SK-N-SH (cell line): ENCODE measurements at regions not wholly inside any gene's neighbourhood (a gene's known extent, or its start where the extent isn't known, plus 50 kb on each side); places are given as distances from the start of the nearest gene placed in this dataset.

Experiments
- CTCF ChIA-PET: fragments of 300-600, 350-600 bp; formaldehyde crosslinking; extraction: SDS; loops from one replicate; lab custom pipeline; 2021; lab: Yijun Ruan, JAX
- POLR2A ChIA-PET: fragments of 350-600 bp; sonication (Branson Sonifier 250); formaldehyde crosslinking; extraction: SDS; loops from one replicate; lab custom pipeline; 2020; ENCODE audit warnings: antibody characterized with exemption, inconsistent platforms; lab: Yijun Ruan, JAX
- DNase-seq: peaks from one replicate; pipeline ENCODE4 v3.0.0; 2012
- H2AFZ ChIP-seq: fragments of 200-600 bp; sonication (generic); 2 replicates; pipeline ENCODE4 v1.8.1; 2016; ENCODE audit warnings: antibody characterized with exemption, mild to moderate bottlenecking, low read depth
- H3F3A ChIP-seq: fragments of 200-600 bp; sonication (generic); replicated peaks from 2 replicates; pipeline ENCODE3; 2016; ENCODE audit warnings: antibody characterized with exemption, mild to moderate bottlenecking; ENCODE audit not compliant: insufficient read depth
- H3K27ac ChIP-seq, 2 experiments: fragments of 200-500 bp in 1 of 2; fragments of 200-600 bp in 1 of 2; sonication (Bioruptor generic) in 1 of 2; sonication (generic), shearing (Covaris generic) in 1 of 2; 2 replicates each; pipeline versions ENCODE4 v1.5.1 to v1.6.1; 2014 to 2016; ENCODE audit warnings: low read depth in 2 of 2, inconsistent platforms in 1 of 2, low read length in 1 of 2, mild to moderate bottlenecking in 1 of 2, mixed read lengths in 1 of 2
- H3K27me3 ChIP-seq: fragments of 200-600 bp; sonication (generic), shearing (Covaris generic); 2 replicates; pipeline ENCODE4 v1.6.1; 2016; ENCODE audit warnings: mixed run types; ENCODE audit not compliant: insufficient read depth
- H3K36me3 ChIP-seq, 2 experiments: fragments of 200-500 bp in 1 of 2; fragments of 200-600 bp in 1 of 2; sonication (Bioruptor generic) in 1 of 2; sonication (generic) in 1 of 2; replicated peaks in 1 of 2; 2 replicates each; pipeline versions ENCODE3 to v1.5.1; 2014 to 2016; ENCODE audit warnings: low read length in 1 of 2, mild to moderate bottlenecking in 1 of 2; ENCODE audit not compliant: insufficient read depth in 2 of 2, control insufficient read depth in 1 of 2
- H3K4me1 ChIP-seq, 2 experiments: fragments of 200-500 bp in 1 of 2; fragments of 200-600 bp in 1 of 2; sonication (Bioruptor generic) in 1 of 2; sonication (generic), shearing (Covaris generic) in 1 of 2; 2 replicates each; pipeline versions ENCODE4 v1.5.1 to v1.6.1; 2014 to 2016; ENCODE audit warnings: low read depth in 1 of 2, low read length in 1 of 2, mixed run types in 1 of 2; ENCODE audit not compliant: insufficient read depth in 2 of 2, control insufficient read depth in 1 of 2
- H3K4me2 ChIP-seq: fragments of 200-600 bp; sonication (generic), shearing (Covaris generic); 2 replicates; pipeline ENCODE4 v1.6.1; 2017; ENCODE audit warnings: mixed run types
- H3K4me3 ChIP-seq, 2 experiments: fragments of 200-500 bp in 1 of 2; fragments of 200-600 bp in 1 of 2; sonication (Bioruptor generic) in 1 of 2; sonication (generic), shearing (Covaris generic) in 1 of 2; 2 replicates each; pipeline versions ENCODE4 v1.5.1 to v1.8.1; 2014 to 2016; ENCODE audit warnings: low read depth in 2 of 2, inconsistent platforms in 1 of 2, low read length in 1 of 2, mild to moderate bottlenecking in 1 of 2, mixed read lengths in 1 of 2, moderate library complexity in 1 of 2
- H3K79me2 ChIP-seq: fragments of 200-600 bp; sonication (generic); 2 replicates; pipeline ENCODE4 v1.8.1; 2017; ENCODE audit warnings: mild to moderate bottlenecking; ENCODE audit not compliant: insufficient read depth
- H3K9ac ChIP-seq: fragments of 200-600 bp; sonication (generic); 2 replicates; pipeline ENCODE4 v1.6.1; 2017; ENCODE audit warnings: mixed run types
- H3K9me2 ChIP-seq: fragments of 200-600 bp; sonication (generic); 2 replicates; pipeline ENCODE4 v1.6.1; 2017; ENCODE audit warnings: mixed run types
- H3K9me3 ChIP-seq: fragments of 200-600 bp; sonication (generic); 2 replicates; pipeline ENCODE4 v1.6.1; 2017; ENCODE audit warnings: mixed run types, mild to moderate bottlenecking, moderate library complexity
- H4K20me1 ChIP-seq: fragments of 200-600 bp; sonication (generic); 2 replicates; pipeline ENCODE4 v1.6.1; 2017; ENCODE audit warnings: mild to moderate bottlenecking, mixed run types; ENCODE audit not compliant: insufficient read depth
- CHD2 ChIP-seq: fragments of 150-350 bp; IDR thresholded peaks from 2 replicates; pipeline ENCODE4 v1.6.1; 2018; ENCODE audit warnings: low read length; ENCODE audit not compliant: partially characterized antibody
- EP300 ChIP-seq, 2 experiments: IDR thresholded peaks; 2 replicates each; pipeline versions ENCODE4 v1.4.0 to v1.6.1; 2012; ENCODE audit warnings: borderline replicate concordance in 1 of 2, low read depth in 1 of 2, low read length in 1 of 2
- EZH2phosphoT487 ChIP-seq: fragments of 200-600 bp; sonication (generic); IDR thresholded peaks from 2 replicates; pipeline ENCODE4 v1.6.1; 2017; ENCODE audit warnings: low read depth, mixed run types, mild to moderate bottlenecking, antibody characterized with exemption, moderate library complexity, borderline replicate concordance
- FOXJ3 ChIP-seq: sonication (generic); formaldehyde crosslinking; IDR thresholded peaks from 2 replicates; pipeline ENCODE4 v1.5.1; 2020; ENCODE audit warnings: mild to moderate bottlenecking, missing genetic modification reagents
- GATA2 ChIP-seq: sonication (generic); formaldehyde crosslinking; IDR thresholded peaks from 2 replicates; pipeline ENCODE4 v1.5.0; 2020; ENCODE audit warnings: mild to moderate bottlenecking, missing genetic modification reagents
- IRF3 ChIP-seq: fragments of 150-350 bp; IDR thresholded peaks from 2 replicates; pipeline ENCODE4 v1.6.1; 2016; ENCODE audit warnings: mild to moderate bottlenecking, low read depth, low read length
- JUND ChIP-seq: IDR thresholded peaks from 2 replicates; pipeline ENCODE4 v1.4.0; 2012
- NRF1 ChIP-seq: IDR thresholded peaks from 2 replicates; pipeline ENCODE4 v1.6.1; 2012; ENCODE audit warnings: low read depth, mild to moderate bottlenecking, low read length
- POLR2AphosphoS5 ChIP-seq: IDR thresholded peaks from 2 replicates; pipeline ENCODE4 v1.6.1; 2012; ENCODE audit warnings: low read depth, low read length
- RCOR1 ChIP-seq: fragments of 150-350 bp; IDR thresholded peaks from 2 replicates; pipeline ENCODE4 v1.6.1; 2017; ENCODE audit warnings: antibody characterized with exemption, low read length
- RFX5 ChIP-seq: IDR thresholded peaks from 2 replicates; pipeline ENCODE4 v1.6.1; 2012; ENCODE audit warnings: mild to moderate bottlenecking, improper control_type of control experiment, low read length
- RXRA ChIP-seq: IDR thresholded peaks from 2 replicates; pipeline ENCODE4 v1.4.0; 2012; ENCODE audit warnings: low read depth, mild to moderate bottlenecking, borderline replicate concordance
- SMC3 ChIP-seq: IDR thresholded peaks from 2 replicates; pipeline ENCODE4 v1.6.1; 2012; ENCODE audit warnings: low read depth, low read length, improper control_type of control experiment
- TAF1 ChIP-seq: IDR thresholded peaks from 2 replicates; pipeline ENCODE4 v1.6.1; 2012; ENCODE audit warnings: low read depth, mild to moderate bottlenecking, low read length, moderate library complexity, borderline replicate concordance
- WGBS: methylation state at CpG from one replicate; pipeline ENCODE4 v1.1.6; 2017; ENCODE audit warnings: low lambda C conversion rate; 5-methylcytosine and 5-hydroxymethylcytosine counted together
- TF ChIP-seq, protein P1 (sequence below): IDR thresholded peaks from 2 replicates; pipeline ENCODE4 v1.4.0; 2012; ENCODE audit warnings: low read depth, borderline replicate concordance

DNA sequence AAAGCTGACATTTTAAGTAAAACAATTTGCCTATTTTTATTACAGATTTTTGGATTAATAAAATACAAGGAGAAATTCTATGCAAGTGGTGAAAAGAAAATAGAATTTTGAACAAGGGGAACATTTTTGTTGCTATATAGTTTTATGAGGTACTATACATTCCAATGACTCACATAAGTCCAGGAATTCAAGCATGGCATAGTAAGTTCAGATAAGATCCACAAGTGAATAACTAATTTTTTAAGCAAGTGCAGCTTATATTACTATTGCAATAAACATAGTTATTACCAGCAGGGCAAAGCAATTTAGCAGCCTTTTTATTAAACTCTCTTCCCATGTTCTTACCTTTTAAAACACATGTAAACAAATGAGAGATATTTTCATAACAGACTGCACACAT is 1123.5 kb upstream of the LRRN3 start:
- 0 out of 2 replicates have a peak, but pooled peaks cover 3% of the 10 kb centered on the region for H3K9me2 ChIP-seq
- no peak overlapping the region for H3K4me2 ChIP-seq
- no peaks in the 10 kb centered on the region for H3K4me1 ChIP-seq
- no peak for DNase-seq
- H2AFZ ChIP-seq, result no peak overlapping the region
- H3K79me2 ChIP-seq, result no peaks in the 10 kb centered on the region
- H3K27ac ChIP-seq, result no peak overlapping the region
- no peak overlapping the region for H3K9ac ChIP-seq
- H3K9me3 ChIP-seq, result no peaks in the 10 kb centered on the region
- no peaks in the 10 kb centered on the region for H3K36me3 ChIP-seq
- ChIA-PET CTCF (no interaction called here), POLR2A (no interaction called here)
- no peak for TF ChIP-seq EZH2phosphoT487
- no peak for TF ChIP-seq TAF1
- TF ChIP-seq SMC3, result no peak
- no peak for TF ChIP-seq IRF3
- TF ChIP-seq, protein P1, sequence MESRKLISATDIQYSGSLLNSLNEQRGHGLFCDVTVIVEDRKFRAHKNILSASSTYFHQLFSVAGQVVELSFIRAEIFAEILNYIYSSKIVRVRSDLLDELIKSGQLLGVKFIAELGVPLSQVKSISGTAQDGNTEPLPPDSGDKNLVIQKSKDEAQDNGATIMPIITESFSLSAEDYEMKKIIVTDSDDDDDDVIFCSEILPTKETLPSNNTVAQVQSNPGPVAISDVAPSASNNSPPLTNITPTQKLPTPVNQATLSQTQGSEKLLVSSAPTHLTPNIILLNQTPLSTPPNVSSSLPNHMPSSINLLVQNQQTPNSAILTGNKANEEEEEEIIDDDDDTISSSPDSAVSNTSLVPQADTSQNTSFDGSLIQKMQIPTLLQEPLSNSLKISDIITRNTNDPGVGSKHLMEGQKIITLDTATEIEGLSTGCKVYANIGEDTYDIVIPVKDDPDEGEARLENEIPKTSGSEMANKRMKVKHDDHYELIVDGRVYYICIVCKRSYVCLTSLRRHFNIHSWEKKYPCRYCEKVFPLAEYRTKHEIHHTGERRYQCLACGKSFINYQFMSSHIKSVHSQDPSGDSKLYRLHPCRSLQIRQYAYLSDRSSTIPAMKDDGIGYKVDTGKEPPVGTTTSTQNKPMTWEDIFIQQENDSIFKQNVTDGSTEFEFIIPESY, result no peak
- TF ChIP-seq GATA2, result no peak
- TF ChIP-seq RCOR1, result no peak
- TF ChIP-seq EP300 (IDR thresholded peaks at IDR 0.05; ENCODE audit: borderline replicate concordance in 1 of 2, low read depth in 1 of 2, low read length in 1 of 2), result no peak
- no peak for TF ChIP-seq RFX5
- H4K20me1 ChIP-seq, result no peaks in the 10 kb centered on the region
- H3K27me3 ChIP-seq, result no peaks in the 10 kb centered on the region
- no peaks in the 10 kb centered on the region for H3F3A ChIP-seq
- no peak overlapping the region for H3K4me3 ChIP-seq

GRCh38 chr7:109983618-109984017 is 1107.3 kb upstream of the LRRN3 start:
- no peak overlapping the region for H2AFZ ChIP-seq
- POLR2A ChIA-PET, result no interaction called here
- H3F3A ChIP-seq, result no peaks in the 10 kb centered on the region
- peak; percentile 18 for DNase-seq
- peaks cover 0 to 2% of the 10 kb centered on the region in 2 experiments for H3K36me3 ChIP-seq
- 4% methylated on average over 1 of the region's 1 CpG for WGBS
- H3K79me2 ChIP-seq, result no peaks in the 10 kb centered on the region
- no peak overlapping the region for H3K4me3 ChIP-seq
- H3K4me1 ChIP-seq, result peaks cover 0 to 7% of the 10 kb centered on the region in 2 experiments; a peak in 1 of 4 replicates
- peak overlapping the region in 1 of 2 experiments; percentile 72; a peak in 2 of 4 replicates for H3K27ac ChIP-seq
- no peaks in the 10 kb centered on the region for H3K27me3 ChIP-seq
- TF ChIP-seq FOXJ3 (no peak), EP300 (IDR thresholded peaks at IDR 0.05; ENCODE audit: borderline replicate concordance in 1 of 2, low read depth in 1 of 2, low read length in 1 of 2) (peak in 1 of 2 experiments; percentile 88; a peak in 1 of 4 replicates), CHD2 (peak; percentile 33), POLR2AphosphoS5 (no peak), GATA2 (peak; percentile 78), JUND (no peak), RXRA (no peak), NRF1 (no peak)
- CTCF ChIA-PET, result no interaction called here
- no peaks in the 10 kb centered on the region; the same call in 1 of the 2 replicates for H3K9me2 ChIP-seq
- no peak overlapping the region for H3K4me2 ChIP-seq
- H4K20me1 ChIP-seq, result no peaks in the 10 kb centered on the region
- no peak overlapping the region for H3K9ac ChIP-seq
- peaks cover 8% of the 10 kb centered on the region; the same call in 1 of the 2 replicates for H3K9me3 ChIP-seq
